ENCODE measurements at regions not wholly inside any gene's neighbourhood (a gene's known extent, or its start where the extent isn't known, plus 50 kb on each side); places are given as distances from the start of the nearest gene placed in this dataset.

DNA sequence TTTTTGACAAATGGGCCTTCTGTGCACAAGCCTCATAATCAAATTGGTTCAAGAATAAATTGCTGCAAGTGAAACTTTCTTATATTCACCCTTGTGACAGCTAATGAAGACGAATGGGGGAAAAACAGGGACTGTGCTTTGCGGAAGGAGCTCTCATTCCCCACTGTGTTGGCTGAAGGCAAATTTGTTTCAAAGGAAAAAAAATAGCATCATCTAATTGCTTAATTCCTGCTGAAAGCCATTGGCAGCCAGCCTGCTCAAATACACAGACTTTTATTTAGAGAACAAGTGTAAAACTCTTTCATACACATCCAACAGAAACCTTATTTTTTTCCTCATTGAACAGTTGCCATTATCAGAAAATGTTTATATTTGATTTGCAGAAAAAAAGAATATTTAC is 172.3 kb downstream of the ARL6IP6 start:
- Mint-ChIP-seq H3K36me3 (no peaks in the 10 kb centered on the region), H3K27me3 (peaks cover 4% of the 10 kb centered on the region), H3K4me3 (no peak overlapping the region), H3K27ac (no peak overlapping the region), H3K9me3 (peaks cover 0 to 2% (median 2%) of the 10 kb centered on the region in 3 donors), H3K4me1 (no peaks in the 10 kb centered on the region)

DNA sequence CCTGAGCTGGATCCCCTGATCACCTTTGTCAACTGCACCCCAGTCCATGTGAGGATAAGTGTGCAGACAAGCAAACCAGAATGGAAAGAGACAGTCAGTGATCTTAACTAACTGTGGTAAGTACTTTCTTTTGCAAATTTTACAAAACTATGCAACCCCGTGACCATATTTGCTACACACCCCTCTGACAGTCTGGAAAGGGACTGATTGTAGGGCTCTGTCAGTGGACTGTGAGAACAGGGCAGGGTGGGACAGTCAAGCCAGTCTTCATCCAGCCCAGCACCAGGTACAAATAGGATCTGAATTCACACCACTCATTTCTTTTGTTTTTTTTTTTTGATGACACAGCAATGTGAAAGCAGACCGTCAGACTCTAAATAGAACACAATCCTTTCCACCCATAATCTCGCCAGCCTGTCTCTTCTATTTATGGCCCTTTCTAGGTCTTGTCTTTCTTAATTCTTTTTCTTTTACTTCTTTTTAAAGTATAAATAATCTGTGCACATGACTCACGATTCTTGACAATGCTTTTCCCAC is 165.6 kb downstream of the ARL6IP6 start:
- peaks cover 6% of the 10 kb centered on the region for H3K27me3 Mint-ChIP-seq
- peaks cover 0 to 2% (median 2%) of the 10 kb centered on the region in 3 donors for H3K9me3 Mint-ChIP-seq
- no peak overlapping the region for H3K4me3 Mint-ChIP-seq
- H3K4me1 Mint-ChIP-seq: no peaks in the 10 kb centered on the region
- no peak overlapping the region for H3K27ac Mint-ChIP-seq
- H3K36me3 Mint-ChIP-seq: no peaks in the 10 kb centered on the region

DNA sequence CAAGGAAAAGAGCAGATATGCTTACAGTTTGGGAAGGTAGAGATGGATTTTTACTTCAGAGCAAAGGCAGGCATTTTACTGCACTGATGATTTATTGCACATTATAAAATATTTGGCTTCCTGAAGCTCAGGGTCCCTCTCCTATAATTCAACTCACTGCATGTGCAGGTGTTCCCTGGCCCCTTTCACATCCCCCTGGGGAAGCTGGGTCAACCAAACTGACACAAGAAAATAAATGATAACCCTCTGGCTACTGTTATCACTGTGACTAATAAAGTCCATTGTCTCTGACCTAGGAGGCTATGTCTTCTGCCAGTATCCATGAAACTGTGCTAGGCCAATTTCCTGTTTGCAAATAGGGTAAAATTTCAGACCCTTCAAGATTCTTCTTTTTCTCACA is 163.1 kb downstream of the ARL6IP6 start:
- no peaks in the 10 kb centered on the region for H3K36me3 Mint-ChIP-seq
- H3K27me3 Mint-ChIP-seq: peaks cover 3% of the 10 kb centered on the region
- no peak overlapping the region for H3K27ac Mint-ChIP-seq
- no peak overlapping the region for H3K4me3 Mint-ChIP-seq
- peaks cover 0 to 2% (median 2%) of the 10 kb centered on the region in 3 donors for H3K9me3 Mint-ChIP-seq
- no peaks in the 10 kb centered on the region for H3K4me1 Mint-ChIP-seq

DNA sequence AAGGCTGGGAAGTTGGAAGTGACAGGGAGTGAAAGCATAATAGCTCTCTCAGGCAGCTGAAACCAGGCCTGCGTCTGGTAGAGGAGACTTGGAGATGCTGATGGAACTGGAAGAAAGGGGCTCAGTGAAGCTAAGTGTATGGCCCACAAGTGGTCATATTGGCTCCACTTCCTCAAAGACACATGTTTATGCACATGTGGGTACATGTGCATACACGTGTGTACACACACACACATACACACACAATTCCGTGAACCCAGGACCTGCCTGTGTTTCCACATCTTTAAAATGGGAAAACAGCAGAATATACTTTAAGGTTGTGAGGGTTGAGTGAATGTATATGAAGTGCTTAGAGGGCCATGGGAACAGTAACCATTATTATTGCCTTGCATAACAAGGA is 160.9 kb downstream of the ARL6IP6 start:
- no peak overlapping the region for H3K4me3 Mint-ChIP-seq
- H3K27ac Mint-ChIP-seq: no peak overlapping the region
- H3K9me3 Mint-ChIP-seq: peaks cover 0 to 2% (median 2%) of the 10 kb centered on the region in 3 donors
- peaks cover 5% of the 10 kb centered on the region for H3K27me3 Mint-ChIP-seq
- H3K36me3 Mint-ChIP-seq: no peaks in the 10 kb centered on the region
- H3K4me1 Mint-ChIP-seq: no peaks in the 10 kb centered on the region

DNA sequence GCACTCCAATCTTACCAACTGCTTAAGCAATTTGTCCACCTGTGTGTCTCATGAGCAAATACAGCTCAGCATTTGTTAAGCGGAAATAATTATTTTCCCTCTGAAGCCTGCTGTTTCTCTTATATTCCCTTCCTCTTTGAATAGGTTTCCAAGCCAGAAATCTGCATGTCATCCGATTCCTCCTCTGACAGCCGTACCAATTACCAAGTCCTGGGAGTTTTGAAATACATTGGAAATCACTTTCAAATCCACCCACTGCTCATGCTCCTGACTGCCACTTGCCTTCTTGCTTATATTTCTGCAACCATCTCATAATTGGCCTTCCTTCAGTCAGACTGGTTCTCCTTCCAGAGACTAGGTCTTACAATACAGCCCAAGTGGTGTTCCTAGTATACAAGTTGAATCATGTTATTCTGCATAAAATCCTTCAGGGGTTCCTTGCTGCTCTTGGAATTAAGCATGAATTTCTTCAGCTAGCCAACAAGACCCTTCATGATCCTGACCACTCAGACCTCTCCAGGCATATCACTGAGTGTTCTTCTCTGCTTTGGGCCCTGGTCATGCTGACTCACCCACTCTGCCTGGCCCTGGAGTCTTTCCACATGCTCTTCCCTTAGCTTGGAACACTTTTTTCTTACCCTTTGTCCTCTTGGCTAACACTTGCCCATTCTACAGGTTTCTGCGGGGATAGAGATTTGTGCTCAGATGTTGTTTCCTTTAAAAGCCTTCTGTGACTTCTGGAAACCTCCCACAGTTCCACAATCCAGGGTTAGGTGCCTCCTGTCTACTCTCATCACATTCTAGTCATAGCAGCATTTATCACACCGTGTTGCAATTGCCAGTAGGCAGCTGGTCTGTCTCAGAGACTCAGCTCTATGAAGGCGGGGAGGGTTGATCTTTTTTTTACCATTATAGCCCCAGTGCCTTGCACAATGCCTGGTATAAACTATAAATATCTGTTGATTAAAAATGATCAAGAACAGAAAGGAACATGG is 157.6 kb downstream of the ARL6IP6 start:
- Mint-ChIP-seq H3K27me3 (peaks cover 7% of the 10 kb centered on the region), H3K36me3 (no peaks in the 10 kb centered on the region), H3K4me3 (no peak overlapping the region), H3K9me3 (no peaks in the 10 kb centered on the region), H3K27ac (no peak overlapping the region), H3K4me1 (no peaks in the 10 kb centered on the region)

GRCh38 chr2:152874955-152875354 is 156.5 kb downstream of the ARL6IP6 start:
- no peaks in the 10 kb centered on the region for H3K36me3 Mint-ChIP-seq
- no peak overlapping the region for H3K4me3 Mint-ChIP-seq
- H3K27ac Mint-ChIP-seq: no peak overlapping the region
- H3K4me1 Mint-ChIP-seq: no peaks in the 10 kb centered on the region
- no peaks in the 10 kb centered on the region for H3K9me3 Mint-ChIP-seq
- H3K27me3 Mint-ChIP-seq: peaks cover 7% of the 10 kb centered on the region

GRCh38 chr2:152870239-152870638 is 151.8 kb downstream of the ARL6IP6 start:
- peaks cover 2% of the 10 kb centered on the region for H3K27me3 Mint-ChIP-seq
- H3K4me3 Mint-ChIP-seq: no peak overlapping the region
- no peak overlapping the region for H3K27ac Mint-ChIP-seq
- H3K4me1 Mint-ChIP-seq: no peaks in the 10 kb centered on the region
- no peaks in the 10 kb centered on the region for H3K36me3 Mint-ChIP-seq
- H3K9me3 Mint-ChIP-seq: peaks cover 0 to 2% (median 0%) of the 10 kb centered on the region in 3 donors

GRCh38 chr2:152867397-152867796 is 149.0 kb downstream of the ARL6IP6 start:
- H3K27ac Mint-ChIP-seq: no peak overlapping the region
- H3K4me1 Mint-ChIP-seq: no peaks in the 10 kb centered on the region
- no peaks in the 10 kb centered on the region for H3K36me3 Mint-ChIP-seq
- H3K9me3 Mint-ChIP-seq: peaks cover 5 to 9% (median 6%) of the 10 kb centered on the region in 3 donors
- no peaks in the 10 kb centered on the region for H3K27me3 Mint-ChIP-seq
- H3K4me3 Mint-ChIP-seq: no peak overlapping the region

GRCh38 chr2:152864601-152865149 is 146.3 kb downstream of the ARL6IP6 start:
- H3K27ac Mint-ChIP-seq: peak overlapping the region in 1 of 3 donors; percentile 84
- no peak overlapping the region for H3K4me3 Mint-ChIP-seq
- H3K36me3 Mint-ChIP-seq: no peaks in the 10 kb centered on the region
- peaks cover 6 to 22% (median 7%) of the 10 kb centered on the region in 3 donors for H3K9me3 Mint-ChIP-seq
- H3K4me1 Mint-ChIP-seq: peaks cover 0 to 2% (median 0%) of the 10 kb centered on the region in 3 donors
- peaks cover 5% of the 10 kb centered on the region for H3K27me3 Mint-ChIP-seq

GRCh38 chr2:152863826-152864225 is 145.4 kb downstream of the ARL6IP6 start:
- no peaks in the 10 kb centered on the region for H3K36me3 Mint-ChIP-seq
- peaks cover 5 to 22% (median 6%) of the 10 kb centered on the region in 3 donors for H3K9me3 Mint-ChIP-seq
- H3K4me1 Mint-ChIP-seq: peaks cover 0 to 2% (median 0%) of the 10 kb centered on the region in 3 donors
- H3K4me3 Mint-ChIP-seq: peak overlapping the region in 1 of 4 donors; percentile 28
- H3K27ac Mint-ChIP-seq: peak overlapping the region in 2 of 3 donors; percentile 34 to 62
- H3K27me3 Mint-ChIP-seq: peaks cover 5% of the 10 kb centered on the region

DNA sequence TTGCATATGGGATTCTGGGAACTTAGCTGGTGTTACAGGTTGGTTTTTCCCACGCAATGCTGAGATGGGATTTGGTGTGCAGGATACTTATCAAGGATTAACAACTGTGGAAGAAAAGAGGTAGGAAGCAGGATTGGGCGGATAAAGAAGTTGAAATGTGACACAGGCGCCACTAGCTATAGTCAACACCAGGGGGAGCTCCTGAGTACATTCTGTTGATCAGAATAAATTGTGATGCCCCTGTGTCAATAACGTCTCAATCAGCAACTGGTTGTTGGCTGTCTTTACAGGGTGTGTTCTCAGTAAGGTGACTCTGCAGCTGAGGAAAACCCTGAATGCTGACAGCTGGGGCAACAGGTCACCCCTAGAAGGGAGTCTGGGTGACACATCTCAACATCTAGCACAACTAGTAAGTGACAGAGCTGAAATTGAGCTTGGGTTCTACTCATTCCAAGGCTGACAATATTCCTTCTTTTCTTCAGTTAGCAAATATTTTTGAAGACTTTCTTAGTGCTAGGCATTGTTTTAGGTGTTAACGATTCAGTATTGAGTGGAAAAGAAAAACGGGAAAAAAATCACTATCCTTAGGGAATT is 143.0 kb downstream of the ARL6IP6 start:
- Mint-ChIP-seq H3K27me3 (peaks cover 5% of the 10 kb centered on the region), H3K27ac (no peak overlapping the region), H3K4me1 (peaks cover 0 to 2% (median 0%) of the 10 kb centered on the region in 3 donors)

GRCh38 chr2:152858594-152859265 is 140.3 kb downstream of the ARL6IP6 start:
- no peaks in the 10 kb centered on the region for H3K36me3 Mint-ChIP-seq
- H3K4me1 Mint-ChIP-seq: peaks cover 0 to 2% (median 0%) of the 10 kb centered on the region in 3 donors
- H3K27ac Mint-ChIP-seq: no peak overlapping the region
- H3K27me3 Mint-ChIP-seq: peaks cover 8% of the 10 kb centered on the region
- H3K9me3 Mint-ChIP-seq: peaks cover 3 to 17% (median 8%) of the 10 kb centered on the region in 3 donors
- no peak overlapping the region for H3K4me3 Mint-ChIP-seq

More for the DNA sequence above, 143.0 kb downstream of the ARL6IP6 start:
- no peaks in the 10 kb centered on the region for H3K36me3 Mint-ChIP-seq
- no peak overlapping the region for H3K4me3 Mint-ChIP-seq
- H3K9me3 Mint-ChIP-seq: peaks cover 5 to 22% (median 6%) of the 10 kb centered on the region in 3 donors

DNA sequence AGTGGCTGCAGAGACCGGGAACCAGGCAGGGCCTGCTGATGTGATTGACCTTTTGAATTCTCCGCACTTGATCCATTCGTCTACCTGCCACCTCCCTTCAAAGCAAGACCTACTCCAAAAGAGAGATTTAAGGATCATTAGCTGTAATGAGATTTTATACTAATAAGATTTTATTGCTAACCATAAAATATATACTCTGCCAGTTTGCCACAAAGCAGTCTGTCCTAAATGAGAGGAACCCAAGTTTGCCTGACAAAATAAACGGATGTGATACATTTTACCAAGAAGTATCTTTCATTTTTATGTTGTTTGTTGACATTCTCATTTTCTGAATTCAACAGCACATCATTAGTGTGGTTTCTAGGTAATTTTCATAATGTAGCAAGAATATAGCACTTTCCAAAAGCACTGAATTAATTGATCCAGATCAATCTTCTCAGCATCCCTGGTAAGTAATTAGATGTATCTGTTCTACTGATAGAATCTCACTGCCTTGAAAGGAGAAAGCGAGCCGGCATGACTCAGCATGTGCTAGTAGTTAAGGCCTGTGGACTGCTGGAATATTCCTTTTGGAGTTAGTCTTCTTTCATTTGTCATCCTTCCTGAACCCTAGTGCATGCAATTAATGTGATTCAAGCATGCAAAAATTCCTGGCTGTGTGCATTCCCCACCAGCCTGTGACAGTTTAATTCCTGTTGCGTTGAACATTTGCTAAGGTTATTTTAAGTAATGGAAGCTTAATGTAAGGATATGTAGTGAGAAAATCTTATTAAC is 128.5 kb downstream of the ARL6IP6 start:
- Mint-ChIP-seq H3K4me3 (no peak overlapping the region), H3K4me1 (no peaks in the 10 kb centered on the region), H3K27ac (no peak overlapping the region), H3K9me3 (peaks cover 0 to 1% (median 0%) of the 10 kb centered on the region in 3 donors), H3K27me3 (no peaks in the 10 kb centered on the region), H3K36me3 (no peaks in the 10 kb centered on the region)

DNA sequence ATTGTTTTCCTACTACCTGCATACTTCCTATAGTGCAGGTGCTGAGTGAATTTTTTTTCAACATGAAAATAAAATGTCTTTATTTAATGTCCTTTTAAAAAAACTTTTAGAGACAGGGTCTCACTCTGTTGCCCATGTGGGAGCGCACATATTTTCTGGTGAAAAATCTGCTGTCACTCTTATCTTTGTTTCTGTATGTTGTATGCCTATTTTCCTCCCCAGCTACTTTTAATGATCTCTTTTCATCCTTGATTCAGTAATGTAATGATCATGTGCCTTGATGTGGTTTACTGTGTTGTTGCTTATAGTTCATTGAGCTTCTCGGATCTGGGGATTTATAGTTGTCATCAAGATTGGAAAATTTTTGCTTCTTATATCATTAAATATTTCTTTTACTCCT is 117.3 kb downstream of the ARL6IP6 start:
- Mint-ChIP-seq H3K4me3 (no peak overlapping the region), H3K27ac (no peak overlapping the region), H3K9me3 (peaks cover 0 to 5% (median 1%) of the 10 kb centered on the region in 3 donors), H3K27me3 (no peaks in the 10 kb centered on the region), H3K4me1 (no peaks in the 10 kb centered on the region), H3K36me3 (no peaks in the 10 kb centered on the region)
